H1 (cell line): ENCODE measurements at regions not wholly inside any gene's neighbourhood (a gene's known extent, or its start where the extent isn't known, plus 50 kb on each side); places are given as distances from the start of the nearest gene placed in this dataset.
"Not testable (repeated sequence)": the region's sequence is repeated elsewhere in the genome, so short reads cannot be mapped to it uniquely, and the experiment has no call there.

ENCODE experiments used
- CTCF ChIA-PET: fragments of 300-600 bp; sonication (Branson Sonifier 250); formaldehyde crosslinking; loops from one replicate; lab custom pipeline; 2021; ENCODE audit not compliant: partially characterized antibody; lab: Charles Lee
- POLR2A ChIA-PET: fragments of 300-600 bp; sonication (Branson Sonifier 250); formaldehyde crosslinking; loops from one replicate; lab custom pipeline; 2021; ENCODE audit warnings: inconsistent platforms; ENCODE audit not compliant: partially characterized antibody; lab: Charles Lee
- DNase-seq, 2 experiments: peaks; one replicate each; pipeline versions ENCODE4 v3.0.0 to v3.0.0-alpha.2; 2010 to 2022; ENCODE audit warnings: low spot score in 2 of 2, low read depth in 1 of 2, mixed read lengths in 1 of 2
- FAIRE-seq: peaks from 2 replicates; lab custom pipeline; 2011; peaks lifted over from hg19 to GRCh38; lab: Jason Lieb, UNC
- H2AFZ ChIP-seq: 2 replicates; pipeline ENCODE4 v1.8.1; 2012; ENCODE audit warnings: low read length, inconsistent platforms
- H2AK5ac ChIP-seq: 2 replicates; pipeline ENCODE4 v1.6.1; 2013; ENCODE audit warnings: low read depth, low read length
- H2BK120ac ChIP-seq: replicated peaks from 2 replicates; pipeline ENCODE3; 2013; ENCODE audit warnings: low read depth, low read length, inconsistent platforms
- H2BK12ac ChIP-seq: 2 replicates; pipeline ENCODE4 v1.6.1; 2013; ENCODE audit warnings: low read depth, low read length
- H2BK15ac ChIP-seq: 2 replicates; pipeline ENCODE4 v1.6.1; 2013; ENCODE audit warnings: low read length
- H2BK20ac ChIP-seq: 2 replicates; pipeline ENCODE4 v1.6.1; 2013; ENCODE audit warnings: low read length
- H2BK5ac ChIP-seq: 2 replicates; pipeline ENCODE4 v1.6.1; 2013; ENCODE audit warnings: low read depth, low read length
- H3K14ac ChIP-seq: 2 replicates; pipeline ENCODE4 v1.6.1; 2013; ENCODE audit warnings: inconsistent platforms; ENCODE audit not compliant: insufficient read length
- H3K18ac ChIP-seq: 2 replicates; pipeline ENCODE4 v1.6.1; 2013; ENCODE audit warnings: low read length; ENCODE audit errors: extremely low read depth
- H3K23ac ChIP-seq: 2 replicates; pipeline ENCODE4 v1.6.1; 2013; ENCODE audit warnings: inconsistent platforms; ENCODE audit not compliant: insufficient read length
- H3K23me2 ChIP-seq: 2 replicates; pipeline ENCODE4 v1.6.1; 2013; ENCODE audit warnings: low read depth, low read length
- H3K27ac ChIP-seq: 2 replicates; pipeline ENCODE4 v1.6.1; 2011; ENCODE audit warnings: low read depth, low read length, inconsistent platforms
- H3K27me3 ChIP-seq, 4 experiments: replicated peaks in 1 of 4; 1 replicate in 1 of 4; 2 replicates in 3 of 4; pipeline versions ENCODE4 v1.6.1 to v1.8.1; 2011 to 2013; ENCODE audit warnings: low read length in 3 of 4, mild to moderate bottlenecking in 3 of 4, inconsistent platforms in 2 of 4, mixed read lengths in 2 of 4, moderate library complexity in 1 of 4; ENCODE audit not compliant: control insufficient read depth in 3 of 4, insufficient read depth in 3 of 4; ENCODE audit errors: extremely low read depth in 1 of 4
- H3K36me3 ChIP-seq, 4 experiments: 2 replicates each; pipeline versions ENCODE4 v1.6.1 to v1.8.1; 2011 to 2013; ENCODE audit warnings: mild to moderate bottlenecking in 4 of 4, low read length in 3 of 4, moderate library complexity in 2 of 4, control low read depth in 1 of 4, inconsistent platforms in 1 of 4; ENCODE audit not compliant: insufficient read depth in 4 of 4, control insufficient read depth in 2 of 4
- H3K4ac ChIP-seq: replicated peaks from 2 replicates; pipeline ENCODE3; 2013; ENCODE audit warnings: low read length, low read depth, mixed read lengths, inconsistent platforms; ENCODE audit not compliant: insufficient read length
- H3K4me1 ChIP-seq, 4 experiments: replicated peaks in 1 of 4; 1 replicate in 1 of 4; 2 replicates in 3 of 4; pipeline versions ENCODE4 v1.6.1 to v1.8.1; 2011 to 2013; ENCODE audit warnings: low read length in 3 of 4, inconsistent platforms in 2 of 4, mixed read lengths in 1 of 4; ENCODE audit not compliant: insufficient read depth in 4 of 4, control insufficient read depth in 3 of 4
- H3K4me2 ChIP-seq, 2 experiments: 2 replicates each; pipeline versions ENCODE4 v1.6.1 to v1.8.1; 2011 to 2013; ENCODE audit warnings: low read depth in 2 of 2, low read length in 2 of 2, control low read depth in 1 of 2, inconsistent platforms in 1 of 2, mild to moderate bottlenecking in 1 of 2; ENCODE audit not compliant: insufficient read depth in 1 of 2
- H3K4me3 ChIP-seq, 4 experiments: fragments of 200-600, 300-600 bp in 1 of 4; sonication (generic), shearing (Covaris generic), sonication (Bioruptor Twin) in 1 of 4; 2 replicates each; pipeline versions ENCODE4 v1.5.1 to v1.8.1; 2011 to 2016; ENCODE audit warnings: low read length in 4 of 4, low read depth in 3 of 4, control low read depth in 2 of 4, inconsistent platforms in 2 of 4, mild to moderate bottlenecking in 2 of 4, mixed read lengths in 1 of 4, moderate library complexity in 1 of 4; ENCODE audit not compliant: insufficient read depth in 2 of 4; ENCODE audit errors: extremely low read depth in 1 of 4
- H3K56ac ChIP-seq: replicated peaks from 2 replicates; pipeline ENCODE3; 2013; ENCODE audit warnings: low read depth, mild to moderate bottlenecking, mixed read lengths, low read length, inconsistent platforms; ENCODE audit not compliant: insufficient read length
- H3K79me1 ChIP-seq: 2 replicates; pipeline ENCODE4 v1.6.1; 2013; ENCODE audit warnings: low read depth, low read length, control low read depth
- H3K79me2 ChIP-seq, 2 experiments: 2 replicates each; pipeline versions ENCODE4 v1.6.1 to v1.8.1; 2012 to 2013; ENCODE audit warnings: low read length in 2 of 2, mild to moderate bottlenecking in 2 of 2, inconsistent platforms in 1 of 2; ENCODE audit not compliant: insufficient read depth in 2 of 2, control insufficient read depth in 1 of 2
- H3K9ac ChIP-seq, 4 experiments: replicated peaks in 1 of 4; 1 replicate in 1 of 4; 2 replicates in 3 of 4; pipeline versions ENCODE4 v1.6.1 to v1.8.1; 2011 to 2013; ENCODE audit warnings: low read depth in 3 of 4, low read length in 3 of 4, control low read depth in 2 of 4, mild to moderate bottlenecking in 2 of 4, moderate library complexity in 2 of 4, inconsistent platforms in 1 of 4; ENCODE audit errors: extremely low read depth in 1 of 4
- H3K9me3 ChIP-seq, 2 experiments: 2 replicates each; pipeline versions ENCODE4 v1.6.1 to v1.8.1; 2012 to 2013; ENCODE audit warnings: mild to moderate bottlenecking in 2 of 2, moderate library complexity in 2 of 2, control low read depth in 1 of 2, inconsistent platforms in 1 of 2, low read depth in 1 of 2, low read length in 1 of 2, mixed read lengths in 1 of 2; ENCODE audit not compliant: insufficient read depth in 2 of 2
- H4K20me1 ChIP-seq, 2 experiments: replicated peaks in 1 of 2; 2 replicates each; pipeline versions ENCODE3 to v1.8.1; 2011 to 2013; ENCODE audit warnings: inconsistent platforms in 2 of 2, low read length in 2 of 2, mild to moderate bottlenecking in 1 of 2; ENCODE audit not compliant: insufficient read depth in 2 of 2, control insufficient read depth in 1 of 2
- H4K5ac ChIP-seq: 2 replicates; pipeline ENCODE4 v1.6.1; 2013; ENCODE audit warnings: low read length, low read depth, mixed read lengths, inconsistent platforms; ENCODE audit not compliant: insufficient read length
- H4K8ac ChIP-seq: 2 replicates; pipeline ENCODE4 v1.8.0; 2013; ENCODE audit warnings: mild to moderate bottlenecking, moderate library complexity, low read length, inconsistent platforms; ENCODE audit not compliant: insufficient read depth; ENCODE audit errors: extremely low read depth
- H4K91ac ChIP-seq: replicated peaks from 2 replicates; pipeline ENCODE3; 2013; ENCODE audit warnings: low read length, mixed read lengths, inconsistent platforms; ENCODE audit not compliant: insufficient read length
- WGBS, 2 experiments: shearing (Covaris generic) in 1 of 2; methylation state at CpG; one replicate each; pipeline versions ENCODE4 v1.1.6 to v1.1.7; 2013 to 2015; ENCODE audit warnings: low lambda C conversion rate in 2 of 2, mixed read lengths in 2 of 2, inconsistent platforms in 1 of 2, low coverage in 1 of 2, missing lambda C conversion rate in 1 of 2; ENCODE audit not compliant: insufficient replicate concordance in 2 of 2, insufficient coverage in 1 of 2, insufficient read length in 1 of 2; ENCODE audit errors: extremely low coverage in 1 of 2, missing lambda C conversion rate in 1 of 2; 5-methylcytosine and 5-hydroxymethylcytosine counted together

DNA sequence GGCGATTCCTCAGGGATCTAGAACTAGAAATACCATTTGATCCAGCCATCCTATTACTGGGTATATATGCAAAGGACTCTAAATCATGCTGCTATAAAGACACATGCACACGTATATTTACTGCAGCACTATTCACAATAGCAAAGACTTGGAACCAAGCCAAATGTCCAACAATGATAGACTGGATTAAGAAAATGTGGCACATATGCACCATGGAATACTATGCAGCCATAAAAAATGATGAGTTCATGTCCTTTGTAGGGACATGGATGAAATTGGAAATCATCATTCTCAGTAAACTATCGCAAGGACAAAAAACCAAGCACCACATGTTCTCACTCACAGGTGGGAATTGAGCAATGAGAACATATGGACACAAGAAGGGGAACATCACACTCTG lies 93.1 kb upstream of the NT5E start:
- H3K4me1 ChIP-seq, H4K8ac ChIP-seq, H2BK12ac ChIP-seq, H2BK20ac ChIP-seq, H3K27me3 ChIP-seq, H4K5ac ChIP-seq, FAIRE-seq, H3K14ac ChIP-seq, DNase-seq, H3K23ac ChIP-seq, H3K4me2 ChIP-seq, H2AFZ ChIP-seq, H2BK15ac ChIP-seq, H3K56ac ChIP-seq, H3K18ac ChIP-seq, H3K23me2 ChIP-seq, POLR2A ChIA-PET, H3K9me3 ChIP-seq, H4K20me1 ChIP-seq, H2BK5ac ChIP-seq, H3K9ac ChIP-seq, H2AK5ac ChIP-seq, H3K4me3 ChIP-seq, H3K79me2 ChIP-seq, H3K36me3 ChIP-seq, H3K4ac ChIP-seq, H3K27ac ChIP-seq, H3K79me1 ChIP-seq, H2BK120ac ChIP-seq, H4K91ac ChIP-seq: not testable (repeated sequence)
- 81% methylated on average over 3 of the region's 3 CpGs; no CpG with 5 or more reads in 1 of the 2 experiments for WGBS, 2 experiments
- CTCF ChIA-PET: interaction anchor here (1.1 to 1.5 kb wide), 3 partner anchors 20 to 127 kb away, joined by 3 to 7 read pairs (median 5); no protein-coding TSS in a partner anchor
